Activated effector memory CD4-positive, alpha-beta T cell treated with anti-CD3 and anti-CD28 coated beads, Interleukin-2, amount 50 U/mL, for 16 hours (primary cell): ENCODE measurements at regions not wholly inside any gene's neighbourhood (a gene's known extent, or its start where the extent isn't known, plus 50 kb on each side); places are given as distances from the start of the nearest gene placed in this dataset.

ENCODE experiments used
- DNase-seq: peaks from one replicate; pipeline ENCODE4 v3.0.0-alpha.2; 2020

DNA sequence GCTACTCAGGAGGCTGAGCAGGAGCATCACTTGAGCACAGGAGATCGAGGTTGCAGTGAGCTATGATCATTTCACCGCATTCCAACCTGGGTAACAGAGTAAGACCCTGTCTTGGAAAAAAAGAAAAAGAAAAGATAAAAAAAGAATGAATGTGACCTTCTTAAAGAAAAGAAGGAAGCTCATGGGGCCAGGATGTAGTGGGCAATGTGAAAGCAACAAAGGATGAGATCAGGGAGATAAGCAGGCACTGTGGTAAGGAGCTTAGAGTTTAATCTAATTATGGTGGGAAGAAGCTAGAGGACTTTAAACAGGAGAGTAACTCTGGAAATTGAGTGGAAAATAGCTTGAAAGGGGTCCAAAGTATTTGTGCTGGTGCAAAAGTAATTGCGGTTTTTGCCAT lies 231.6 kb upstream of the UBE2E2 start:
- no peak for DNase-seq

GRCh38 chr3:22977042-22977441 lies 226.1 kb upstream of the UBE2E2 start:
- no peak for DNase-seq

GRCh38 chr3:22977650-22978289 lies 225.4 kb upstream of the UBE2E2 start:
- DNase-seq: no peak

DNA sequence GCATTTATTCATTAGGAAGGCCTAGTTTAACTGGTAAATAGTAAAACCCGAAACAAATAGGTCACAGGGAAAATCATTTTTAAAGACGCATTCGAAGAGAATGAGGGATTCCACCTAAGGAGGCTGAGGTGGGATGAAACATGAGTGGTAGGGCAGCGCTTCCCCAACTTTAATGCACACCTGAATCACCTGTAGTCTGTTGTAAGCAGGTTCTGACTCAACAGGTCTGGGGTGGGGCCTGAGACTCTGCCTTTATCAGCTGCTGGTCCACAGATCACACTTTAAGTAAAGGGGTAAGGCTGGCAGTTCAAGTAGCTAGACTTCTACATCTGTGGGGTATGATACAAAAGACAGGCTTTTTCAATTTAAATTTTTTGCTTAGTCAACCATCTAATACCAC lies 223.5 kb upstream of the UBE2E2 start:
- DNase-seq: no peak

DNA sequence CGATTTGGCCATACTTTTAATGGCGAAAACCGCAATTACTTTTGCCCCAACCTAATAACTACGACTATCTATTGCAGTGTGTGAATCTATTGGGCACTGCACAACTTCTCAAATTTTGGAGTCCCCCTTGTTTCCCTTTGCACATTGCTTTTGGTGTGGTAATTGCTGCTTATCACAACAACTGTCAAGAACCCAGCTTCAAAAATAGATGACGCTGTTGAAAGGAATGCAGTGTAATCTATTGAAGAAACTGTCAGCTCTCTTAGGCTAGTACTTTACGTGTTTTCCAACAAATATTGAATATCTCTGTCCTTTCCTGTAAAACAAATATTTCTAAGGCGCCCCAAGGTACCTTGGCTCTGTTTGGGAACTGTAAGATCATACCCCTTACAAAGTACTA lies 222.8 kb upstream of the UBE2E2 start:
- DNase-seq: no peak

- no peak for DNase-seq
Observed at GRCh38 chr3:22981166-22981565, 222.0 kb upstream of the UBE2E2 start.

DNA sequence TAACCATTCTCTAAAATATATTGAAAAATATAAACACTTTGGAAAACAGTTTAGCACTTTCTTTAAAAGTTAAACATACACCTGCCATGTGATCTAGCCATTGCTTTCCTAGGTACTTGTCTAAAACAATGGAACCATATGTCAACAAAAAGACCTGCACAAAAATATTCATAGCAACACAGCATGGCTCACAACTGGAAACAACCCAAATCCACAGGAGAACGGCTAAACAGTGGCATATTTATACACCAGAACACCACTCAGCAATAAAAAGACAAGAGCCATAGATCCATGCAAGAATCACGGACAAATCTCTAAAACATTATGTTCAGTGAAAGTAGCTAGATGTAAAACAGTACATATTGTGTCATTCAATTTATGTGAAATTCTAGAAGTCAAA lies 221.3 kb upstream of the UBE2E2 start:
- DNase-seq: no peak

DNA sequence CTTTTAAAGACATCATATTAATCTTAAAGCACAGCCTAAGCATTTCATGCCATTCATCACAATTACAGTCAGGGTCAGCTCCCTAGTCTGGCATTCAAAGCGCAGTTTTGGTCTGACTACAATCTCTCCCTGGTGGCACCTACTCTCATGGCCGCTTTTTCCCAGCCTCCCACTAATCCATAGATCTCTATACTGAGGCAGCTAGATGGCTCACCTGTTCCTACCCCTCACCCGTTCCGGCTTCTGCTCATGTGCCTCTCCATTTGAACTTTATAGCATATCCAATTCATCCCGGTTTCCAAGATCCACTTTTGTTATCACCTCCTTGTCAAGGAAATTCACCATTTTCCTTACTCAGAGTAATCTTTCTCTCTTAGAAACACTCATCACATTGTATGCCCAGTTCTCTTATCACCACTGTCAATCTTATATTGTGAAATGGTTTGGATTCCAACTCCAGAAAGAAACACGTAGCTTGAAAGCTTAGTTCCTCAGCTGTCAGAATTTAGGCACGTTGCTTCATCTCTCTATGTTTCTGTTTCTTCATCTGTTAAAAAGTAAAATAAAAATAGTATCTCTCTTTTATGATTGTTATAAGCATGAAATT lies 220.0 kb upstream of the UBE2E2 start:
- no peak for DNase-seq

DNA sequence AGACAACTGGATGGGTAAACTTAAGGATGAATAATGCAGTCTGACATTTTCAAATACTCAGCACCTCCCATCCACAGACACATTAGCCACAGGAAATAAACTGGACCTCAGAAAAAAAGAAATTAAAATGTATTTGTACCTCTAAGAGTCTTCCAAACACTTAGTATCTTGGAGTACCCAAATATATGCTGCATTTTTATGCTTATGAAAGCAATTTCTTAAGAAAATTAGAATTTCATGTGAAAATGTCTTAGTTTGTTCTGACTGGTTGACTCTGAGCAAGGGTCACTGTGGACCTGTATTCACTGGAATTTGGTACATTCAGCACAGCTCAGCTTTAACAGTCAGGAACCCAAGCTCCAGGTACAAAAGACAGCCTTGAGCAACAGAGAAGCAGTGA lies 216.2 kb upstream of the UBE2E2 start:
- DNase-seq: no peak

DNA sequence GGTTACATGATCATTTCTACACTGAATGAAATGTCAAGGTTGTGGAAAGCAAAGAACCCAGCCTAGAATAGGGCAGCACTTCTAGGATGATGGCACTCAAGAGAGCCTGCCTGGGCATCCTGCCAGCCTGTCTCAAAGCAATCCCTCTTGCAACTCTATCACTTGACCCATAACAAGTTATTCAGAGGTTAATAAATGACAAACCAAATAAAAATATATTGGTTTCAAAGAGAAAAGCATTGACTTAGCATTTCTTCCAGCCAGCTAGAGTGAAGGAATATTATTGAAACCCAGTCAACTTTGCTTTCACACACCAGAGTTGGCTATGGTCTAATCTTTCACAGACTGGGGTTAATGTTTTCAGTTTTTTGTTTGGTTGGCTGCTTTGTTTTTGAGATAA lies 214.6 kb upstream of the UBE2E2 start:
- DNase-seq: no peak

DNA sequence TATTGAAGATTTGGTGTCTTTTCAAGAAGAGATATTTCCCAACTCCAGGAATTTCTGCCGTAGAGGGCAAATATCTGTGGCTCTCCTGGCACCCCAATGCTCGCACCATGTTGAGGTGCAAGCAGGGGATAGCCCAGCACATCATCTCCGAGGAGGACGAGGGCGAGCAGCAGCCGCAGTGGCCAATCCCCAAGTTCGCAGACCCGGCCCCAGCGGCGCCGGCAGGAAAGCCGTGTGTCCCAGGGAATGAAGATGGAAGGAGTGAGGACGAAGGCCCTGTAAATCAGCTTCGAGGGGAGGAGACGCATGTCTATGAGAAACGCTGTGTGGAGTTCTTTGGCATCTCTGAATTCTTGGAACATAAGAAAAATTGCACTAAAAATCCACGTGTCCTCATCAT lies 213.4 kb upstream of the UBE2E2 start:
- DNase-seq: no peak

DNA sequence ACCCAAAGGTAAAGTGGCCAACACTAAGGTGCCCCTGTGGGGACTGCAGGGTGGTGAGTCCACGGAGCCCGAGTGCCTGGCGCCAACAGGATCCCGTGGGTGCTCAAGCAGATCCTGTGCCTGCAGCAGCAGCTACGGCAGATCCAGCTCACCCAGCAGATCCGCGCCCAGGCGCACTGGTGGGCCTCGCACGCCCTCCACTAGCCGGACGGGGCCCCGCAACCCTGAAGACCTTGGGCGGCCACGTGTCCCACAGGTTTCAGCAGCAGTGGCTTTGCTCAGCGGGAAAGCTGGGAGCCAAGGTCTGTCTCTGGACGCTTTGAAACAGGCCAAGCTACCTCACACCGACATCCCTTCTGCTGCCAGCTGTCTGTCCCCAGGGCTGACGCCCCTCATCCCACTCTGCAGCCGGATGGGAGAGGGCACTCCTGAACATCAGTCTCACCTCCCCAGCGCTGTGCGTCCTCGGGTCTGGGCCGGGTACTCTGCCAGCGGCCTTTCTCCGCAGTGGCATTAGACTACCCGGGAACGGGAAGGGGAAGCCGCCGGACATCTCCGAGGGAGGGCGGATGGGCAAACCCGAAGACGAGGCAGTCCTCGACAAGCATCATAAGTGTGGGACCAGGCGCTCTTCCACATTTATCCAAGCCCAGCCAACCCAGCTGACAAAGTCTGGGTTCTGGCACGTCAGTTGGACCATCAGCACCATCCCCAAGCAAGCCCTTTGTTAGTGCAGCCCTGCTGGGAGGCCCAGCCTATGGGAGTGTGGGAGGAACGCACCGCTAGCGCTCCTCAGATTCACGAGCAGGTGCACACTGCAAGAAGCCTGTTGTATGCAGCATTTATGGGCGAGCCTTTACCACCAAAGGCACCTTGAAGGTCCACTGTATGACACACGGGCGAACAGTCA lies 212.6 kb upstream of the UBE2E2 start:
- no peak for DNase-seq

DNA sequence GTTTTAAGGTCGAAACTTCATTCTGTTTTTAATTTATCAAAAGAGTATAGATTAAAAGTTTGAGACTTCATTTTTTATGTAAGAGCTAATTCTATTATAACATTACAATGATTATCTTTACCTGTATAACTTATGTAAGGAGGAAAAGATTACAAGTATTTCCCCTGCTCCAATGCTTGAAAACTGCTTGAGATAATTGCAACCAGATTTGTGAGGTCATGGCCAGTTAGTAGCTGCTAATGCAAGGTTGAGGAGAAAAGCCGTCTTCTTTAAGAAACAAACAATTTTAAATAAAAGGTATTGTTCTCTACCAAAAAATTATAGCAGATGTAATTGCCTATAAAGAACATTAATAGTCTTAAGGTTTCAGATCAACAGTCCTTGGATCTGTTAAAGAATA lies 208.3 kb upstream of the UBE2E2 start:
- DNase-seq: no peak

DNA sequence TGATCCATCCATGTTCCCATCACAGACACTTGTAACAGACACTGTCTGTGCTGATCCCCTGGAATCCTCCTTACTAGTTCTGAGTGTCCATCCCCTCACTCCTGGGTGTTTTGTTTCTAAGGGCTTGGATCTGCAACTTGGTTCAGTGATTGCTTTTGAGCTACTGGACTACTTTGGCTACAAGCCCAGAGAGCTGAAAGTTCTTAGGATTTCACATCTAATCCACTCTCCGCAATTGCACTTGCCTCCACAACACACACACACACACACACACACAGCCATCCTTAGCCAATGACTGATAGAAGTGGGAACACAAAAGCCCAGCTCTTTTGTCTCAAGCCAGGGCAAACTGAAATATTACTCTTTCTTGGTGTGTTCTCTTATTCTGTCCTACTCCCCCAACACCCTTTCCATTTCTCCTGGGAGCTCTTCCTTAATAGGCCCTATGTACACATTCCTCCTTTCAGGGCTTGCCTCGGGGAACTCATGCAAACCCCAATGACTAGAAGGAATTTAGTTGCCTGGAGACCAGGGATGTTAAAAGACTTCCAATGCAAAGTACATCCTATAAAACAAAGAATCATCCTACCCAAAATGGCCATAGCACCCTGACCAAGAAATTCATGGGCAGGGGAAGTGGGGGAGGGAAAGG lies 206.1 kb upstream of the UBE2E2 start:
- no peak for DNase-seq

DNA sequence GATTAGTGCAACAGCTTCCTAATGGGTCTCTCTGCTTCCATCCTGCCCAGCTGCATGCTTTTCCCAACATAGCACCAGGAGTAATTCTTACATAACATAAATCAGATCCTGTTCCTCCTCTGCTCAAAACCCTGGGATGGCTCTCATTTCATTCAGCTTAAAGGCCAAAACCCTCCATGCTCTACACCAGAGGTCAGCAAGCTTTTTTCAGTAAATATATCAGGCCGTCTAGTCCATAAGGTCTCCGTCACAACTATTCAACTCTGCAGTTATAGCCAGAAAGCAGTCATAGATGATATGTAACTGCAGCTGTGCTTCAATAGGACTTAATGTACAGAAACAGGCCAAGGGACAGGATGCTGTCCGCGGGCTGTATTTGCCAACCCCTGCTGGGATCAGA lies 202.8 kb upstream of the UBE2E2 start:
- DNase-seq: no peak

DNA sequence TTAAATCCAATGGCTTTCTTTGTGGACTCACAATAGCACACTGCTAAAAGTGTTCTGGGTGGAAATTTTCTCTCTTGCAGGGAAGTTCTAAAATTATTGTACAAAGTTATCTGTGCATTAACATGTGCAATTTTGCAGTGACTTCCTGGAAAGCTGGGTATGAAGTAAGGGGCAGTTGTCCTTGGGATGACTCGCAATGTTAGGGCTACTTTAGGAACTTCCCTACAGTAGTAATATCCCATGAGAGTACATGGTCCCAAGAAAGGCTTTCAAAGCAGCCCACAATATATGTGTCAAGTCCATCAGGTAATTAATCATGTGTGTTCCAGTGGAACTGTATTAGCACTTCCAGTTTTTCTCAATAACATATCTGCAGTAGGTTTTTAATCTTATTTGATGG lies 201.0 kb upstream of the UBE2E2 start:
- no peak for DNase-seq

DNA sequence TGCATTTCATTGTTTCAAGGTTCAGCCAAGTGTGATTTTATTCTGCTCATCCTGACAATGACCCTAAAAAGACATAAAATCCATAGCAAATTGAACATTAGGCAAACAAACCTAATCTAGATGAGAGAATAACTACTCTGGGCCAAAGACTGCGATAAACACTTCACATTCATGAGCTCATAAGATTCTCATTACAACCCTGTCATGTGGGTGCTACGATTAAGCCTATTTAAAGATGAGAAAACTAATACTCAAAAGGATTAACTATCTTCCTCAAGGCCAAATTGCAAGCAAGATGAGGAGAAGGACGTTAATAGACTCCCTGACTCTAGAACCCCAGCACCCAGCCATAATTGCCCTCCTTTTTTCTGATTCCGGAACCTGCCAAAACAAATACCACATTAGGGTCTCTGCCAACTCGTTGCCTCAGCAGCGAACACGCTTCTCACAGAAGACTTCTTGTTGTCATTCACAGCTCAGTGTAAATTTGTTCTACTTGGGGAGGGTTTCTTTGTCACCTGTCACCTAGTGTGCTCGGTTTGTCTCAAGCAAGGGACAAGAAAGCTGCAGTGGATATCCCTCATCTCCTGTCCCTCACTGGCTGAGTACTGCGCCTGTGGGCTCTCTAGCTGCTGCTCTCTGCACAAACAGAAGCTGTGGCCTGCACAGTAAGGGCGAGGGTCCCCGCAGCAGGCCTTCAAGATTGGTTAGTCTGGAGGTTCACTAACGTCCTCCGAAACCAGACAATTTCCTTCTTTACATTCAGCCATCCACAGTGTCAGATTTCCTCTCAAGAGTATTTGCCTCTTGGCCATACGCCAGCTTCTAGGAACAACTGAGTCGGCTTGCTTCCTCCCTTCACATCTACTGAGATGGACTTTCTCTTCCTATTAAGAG lies 200.0 kb upstream of the UBE2E2 start:
- no peak for DNase-seq

- no peak for DNase-seq
Observed at GRCh38 chr3:23003733-23004046, 199.4 kb upstream of the UBE2E2 start.

GRCh38 chr3:23004971-23005370 lies 198.2 kb upstream of the UBE2E2 start:
- DNase-seq: no peak

- no peak for DNase-seq
Observed at GRCh38 chr3:23017801-23018200, 185.3 kb upstream of the UBE2E2 start.

GRCh38 chr3:23019596-23020300 lies 183.4 kb upstream of the UBE2E2 start:
- DNase-seq: no peak

GRCh38 chr3:23028294-23028693 lies 174.8 kb upstream of the UBE2E2 start:
- no peak for DNase-seq
